Lower leg skin (tissue), 3 donors: ENCODE measurements at regions not wholly inside any gene's neighbourhood (a gene's known extent, or its start where the extent isn't known, plus 50 kb on each side); places are given as distances from the start of the nearest gene placed in this dataset.

Experiments used
- CTCF ChIP-seq, 3 donors: fragments of 450-650 bp; IDR thresholded peaks; one replicate each; pipeline ENCODE4 v1.5.1; 2016; ENCODE audit warnings: antibody characterized with exemption in 3 of 3, mild to moderate bottlenecking in 3 of 3, moderate library complexity in 2 of 3
- POLR2A ChIP-seq, 2 donors: fragments of 450-650 bp; IDR thresholded peaks; one replicate each; pipeline ENCODE4 v1.6.1; 2016 to 2017; ENCODE audit warnings: antibody characterized with exemption in 2 of 2, mild to moderate bottlenecking in 1 of 2, moderate library complexity in 1 of 2

- no peak for TF ChIP-seq POLR2A (IDR thresholded peaks at IDR 0.05)
- TF ChIP-seq CTCF (IDR thresholded peaks at IDR 0.05): no peak
Measured at GRCh38 chr1:218499011-218499691, 154.0 kb downstream of the TGFB2 start.
